ENCODE measurements at regions not wholly inside any gene's neighbourhood (a gene's known extent, or its start where the extent isn't known, plus 50 kb on each side); places are given as distances from the start of the nearest gene placed in this dataset.
"Not testable (repeated sequence)": the region's sequence is repeated elsewhere in the genome, so short reads cannot be mapped to it uniquely, and the experiment has no call there.

DNA sequence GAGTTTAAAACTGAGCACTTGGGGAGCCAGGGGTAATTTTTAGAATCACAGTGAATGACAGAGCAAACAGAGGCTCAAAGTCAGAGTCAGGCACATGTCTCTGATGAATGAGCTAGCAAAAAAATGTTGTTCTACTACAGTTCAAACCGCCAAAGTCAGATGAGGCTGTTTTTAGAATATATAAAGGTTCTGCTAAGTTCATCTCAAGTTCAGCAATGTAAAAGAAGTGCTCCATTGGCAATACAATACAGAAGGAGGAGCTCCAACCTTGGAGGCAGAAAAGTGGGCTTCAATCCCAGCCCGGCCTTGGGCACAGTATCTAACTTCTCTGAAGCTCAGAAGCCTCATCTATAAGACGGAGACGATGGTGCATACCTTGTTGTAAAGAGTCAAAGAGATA is 70.1 kb upstream of the IPO5 start:
- Histone ChIP-seq H3K27ac (no peak overlapping the region), H3K4me3 (no peak overlapping the region), H3K27me3 (ENCODE audit: low read depth) (no peaks in the 10 kb centered on the region), H3K4me1 (no peaks in the 10 kb centered on the region), H3K9me3 (no peaks in the 10 kb centered on the region), H3K36me3 (no peaks in the 10 kb centered on the region)
- ATAC-seq (no peak), DNase-seq (no peak)
- no peak for TF ChIP-seq CTCF (IDR thresholded peaks at IDR 0.05)
- intact Hi-C loops (cut with DNase I), result no loop called here

- ATAC-seq (no peak), DNase-seq (no peak)
- H3K27ac ChIP-seq, result no peak overlapping the region
- intact Hi-C loops (cut with DNase I), result no loop called here
- no peaks in the 10 kb centered on the region for H3K27me3 ChIP-seq (ENCODE audit: low read depth)
- no peak for TF ChIP-seq CTCF (IDR thresholded peaks at IDR 0.05)
- no peaks in the 10 kb centered on the region for H3K4me1 ChIP-seq
- H3K9me3 ChIP-seq, result no peaks in the 10 kb centered on the region
- no peak overlapping the region for H3K4me3 ChIP-seq
- H3K36me3 ChIP-seq, result no peaks in the 10 kb centered on the region
Measured at GRCh38 chr13:97884707-97885468, 68.6 kb upstream of the IPO5 start.

GRCh38 chr13:97885641-97886040 is 67.8 kb upstream of the IPO5 start:
- intact Hi-C loops (cut with DNase I), result no loop called here
- no peak overlapping the region for H3K4me3 ChIP-seq
- ATAC-seq, result no peak
- H3K27ac ChIP-seq, result no peak overlapping the region
- no peaks in the 10 kb centered on the region for H3K9me3 ChIP-seq
- no peaks in the 10 kb centered on the region for H3K4me1 ChIP-seq
- no peak for DNase-seq
- no peak for TF ChIP-seq CTCF (IDR thresholded peaks at IDR 0.05)
- no peaks in the 10 kb centered on the region for H3K36me3 ChIP-seq
- H3K27me3 ChIP-seq (ENCODE audit: low read depth), result no peaks in the 10 kb centered on the region

GRCh38 chr13:97889803-97890202 is 63.7 kb upstream of the IPO5 start:
- ATAC-seq (no peak), DNase-seq (no peak)
- Histone ChIP-seq H3K4me3 (no peak overlapping the region), H3K27me3 (ENCODE audit: low read depth) (no peaks in the 10 kb centered on the region), H3K27ac (no peak overlapping the region), H3K4me1 (no peaks in the 10 kb centered on the region), H3K36me3 (no peaks in the 10 kb centered on the region), H3K9me3 (no peaks in the 10 kb centered on the region)
- TF ChIP-seq CTCF (IDR thresholded peaks at IDR 0.05), result no peak
- intact Hi-C loops (cut with DNase I), result no loop called here

DNA sequence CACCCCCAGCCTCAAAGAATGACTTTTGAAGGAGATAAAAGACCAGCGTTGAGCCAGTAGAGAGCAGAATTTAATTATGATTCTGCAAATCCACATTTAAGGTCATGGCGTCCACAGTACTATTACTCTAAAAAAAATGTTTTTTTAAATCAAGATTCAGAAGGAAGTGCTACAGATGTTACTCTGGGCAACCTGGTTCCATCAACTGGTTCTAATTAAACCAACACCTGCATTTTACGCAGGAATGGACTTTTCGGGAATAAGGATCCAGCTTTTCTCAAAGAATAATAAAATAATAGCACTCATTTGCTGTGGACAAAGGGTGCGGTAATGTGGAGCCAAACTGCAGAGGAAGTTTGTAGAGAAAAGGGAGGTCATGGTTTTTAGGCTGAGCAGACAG is 62.9 kb upstream of the IPO5 start:
- Histone ChIP-seq H3K27me3 (ENCODE audit: low read depth) (no peaks in the 10 kb centered on the region), H3K9me3 (no peaks in the 10 kb centered on the region), H3K36me3 (no peaks in the 10 kb centered on the region), H3K27ac (no peak overlapping the region), H3K4me1 (no peaks in the 10 kb centered on the region), H3K4me3 (no peak overlapping the region)
- no peak for DNase-seq
- intact Hi-C loops (cut with DNase I), result no loop called here
- TF ChIP-seq CTCF (IDR thresholded peaks at IDR 0.05), result no peak
- no peak for ATAC-seq

GRCh38 chr13:97891964-97892363 is 61.5 kb upstream of the IPO5 start:
- DNase-seq; H3K4me3 ChIP-seq; intact Hi-C loops (cut with DNase I); ATAC-seq; H3K27ac ChIP-seq; H3K27me3 ChIP-seq (ENCODE audit: low read depth); H3K4me1 ChIP-seq; H3K9me3 ChIP-seq; H3K36me3 ChIP-seq: not testable (repeated sequence)

All from lower lobe of right lung (tissue), 2 donors.